Kidney (tissue), 13 donors: ENCODE measurements at regions not wholly inside any gene's neighbourhood (a gene's known extent, or its start where the extent isn't known, plus 50 kb on each side); places are given as distances from the start of the nearest gene placed in this dataset.

Experiments used
- DNase-seq, 5 donors: peaks; one replicate each; pipeline ENCODE4 v3.0.0-alpha.2; 2013 to 2020
- FAIRE-seq: peaks from 2 replicates; lab custom pipeline; 2012; peaks lifted over from hg19 to GRCh38; lab: Jason Lieb, UNC
- H3K27ac ChIP-seq, 2 donors: one replicate each; pipeline ENCODE4 v1.7.0; 2013; ENCODE audit warnings: low read depth in 2 of 2, low read length in 2 of 2, inconsistent platforms in 1 of 2
- H3K27me3 ChIP-seq: one replicate; pipeline ENCODE4 v1.7.1; 2013; ENCODE audit warnings: low read length, inconsistent platforms; ENCODE audit not compliant: control insufficient read depth, insufficient read depth
- H3K36me3 ChIP-seq, 3 donors: one replicate each; pipeline versions ENCODE4 v1.7.0 to v1.7.1; 2013; ENCODE audit warnings: low read length in 3 of 3, control low read depth in 1 of 3, inconsistent platforms in 1 of 3; ENCODE audit not compliant: insufficient read depth in 3 of 3, control insufficient read depth in 2 of 3
- H3K4me1 ChIP-seq, 3 donors: one replicate each; pipeline versions ENCODE4 v1.7.0 to v1.7.1; 2013; ENCODE audit warnings: low read length in 3 of 3, inconsistent platforms in 1 of 3, low read depth in 1 of 3; ENCODE audit not compliant: control insufficient read depth in 2 of 3, insufficient read depth in 2 of 3
- H3K4me3 ChIP-seq, 3 donors: one replicate each; pipeline versions ENCODE4 v1.7.0 to v1.8.1; 2013; ENCODE audit warnings: low read length in 3 of 3, control low read depth in 1 of 3, inconsistent platforms in 1 of 3
- H3K9ac ChIP-seq, 3 donors: one replicate each; pipeline versions ENCODE4 v1.7.0 to v1.7.1; 2013; ENCODE audit warnings: low read length in 3 of 3, control low read depth in 1 of 3, inconsistent platforms in 1 of 3
- H3K9me3 ChIP-seq, 3 donors: one replicate each; pipeline versions ENCODE4 v1.7.0 to v1.7.1; 2013; ENCODE audit warnings: low read length in 3 of 3, control low read depth in 1 of 3, inconsistent platforms in 1 of 3; ENCODE audit not compliant: control insufficient read depth in 2 of 3, insufficient read depth in 1 of 3
- intact Hi-C: fragments of 100-400 bp; cut with DNase I; formaldehyde crosslinking; loops from one replicate; pipeline ENCODE4 v1.11.1; 2022
- TF ChIP-seq, protein P1 (sequence below): IDR thresholded peaks from 3 replicates; pipeline ENCODE4 v1.5.1; 2012; ENCODE audit warnings: mild to moderate bottlenecking, moderate library complexity, borderline replicate concordance; ENCODE audit not compliant: insufficient read depth; ENCODE audit errors: extremely low read depth
- donor health status: control.
- donor health status: control.
- donor health status: control.
- donor health status: control.
- donor health status: control.
- donor health status: DM: yes; HTN: yes; CAD: no.
- donor health status: Normal renal cell carcinoma (clear cell type).

DNA sequence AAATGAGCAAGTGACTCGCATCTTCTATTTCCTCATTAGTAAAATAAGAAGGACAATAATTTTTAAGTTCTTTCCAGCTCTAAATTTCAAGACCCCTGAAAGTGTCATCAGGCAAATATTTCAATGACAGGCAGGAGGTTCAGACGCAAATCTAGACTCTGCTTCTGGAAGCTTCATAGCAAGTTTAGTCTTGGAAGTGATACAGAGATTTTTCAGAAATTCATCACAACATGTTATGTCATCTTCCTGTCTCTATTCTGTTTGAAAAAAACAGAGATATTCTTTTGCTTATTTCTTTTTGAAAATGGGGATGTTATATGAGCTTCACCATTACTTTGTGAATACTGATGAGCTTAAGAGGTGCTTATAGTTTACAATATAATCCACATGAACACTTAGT is 74.0 kb downstream of the C3orf85 start:
- Histone ChIP-seq H3K4me3 (no peak overlapping the region), H3K9me3 (no peaks in the 10 kb centered on the region), H3K4me1 (no peaks in the 10 kb centered on the region), H3K9ac (no peak overlapping the region), H3K27me3 (no peaks in the 10 kb centered on the region), H3K27ac (no peak overlapping the region), H3K36me3 (no peaks in the 10 kb centered on the region)
- intact Hi-C loops, result no loop called here
- TF ChIP-seq, protein P1, sequence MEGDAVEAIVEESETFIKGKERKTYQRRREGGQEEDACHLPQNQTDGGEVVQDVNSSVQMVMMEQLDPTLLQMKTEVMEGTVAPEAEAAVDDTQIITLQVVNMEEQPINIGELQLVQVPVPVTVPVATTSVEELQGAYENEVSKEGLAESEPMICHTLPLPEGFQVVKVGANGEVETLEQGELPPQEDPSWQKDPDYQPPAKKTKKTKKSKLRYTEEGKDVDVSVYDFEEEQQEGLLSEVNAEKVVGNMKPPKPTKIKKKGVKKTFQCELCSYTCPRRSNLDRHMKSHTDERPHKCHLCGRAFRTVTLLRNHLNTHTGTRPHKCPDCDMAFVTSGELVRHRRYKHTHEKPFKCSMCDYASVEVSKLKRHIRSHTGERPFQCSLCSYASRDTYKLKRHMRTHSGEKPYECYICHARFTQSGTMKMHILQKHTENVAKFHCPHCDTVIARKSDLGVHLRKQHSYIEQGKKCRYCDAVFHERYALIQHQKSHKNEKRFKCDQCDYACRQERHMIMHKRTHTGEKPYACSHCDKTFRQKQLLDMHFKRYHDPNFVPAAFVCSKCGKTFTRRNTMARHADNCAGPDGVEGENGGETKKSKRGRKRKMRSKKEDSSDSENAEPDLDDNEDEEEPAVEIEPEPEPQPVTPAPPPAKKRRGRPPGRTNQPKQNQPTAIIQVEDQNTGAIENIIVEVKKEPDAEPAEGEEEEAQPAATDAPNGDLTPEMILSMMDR, result no peak
- no peak for DNase-seq
- FAIRE-seq, result no peak

DNA sequence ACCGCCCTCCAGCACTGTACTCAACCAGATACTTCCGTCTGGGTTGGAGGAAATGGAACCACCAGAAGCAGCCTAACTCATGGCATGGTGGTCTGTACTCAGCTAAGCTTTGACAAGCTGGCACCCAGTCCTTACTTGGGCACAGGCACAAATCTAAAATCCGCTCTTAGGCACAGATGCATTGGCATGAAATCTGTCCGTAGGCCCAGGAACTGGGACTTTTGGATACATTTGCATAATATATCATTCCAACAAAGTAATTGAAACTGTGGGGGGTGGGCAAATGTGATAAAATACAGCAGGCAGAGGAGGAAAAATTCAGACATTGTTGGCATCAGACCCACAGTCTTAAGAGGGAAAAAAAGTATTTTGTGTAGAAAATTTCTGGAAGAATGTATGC is 75.4 kb downstream of the C3orf85 start:
- Histone ChIP-seq H3K27ac (no peak overlapping the region), H3K27me3 (no peaks in the 10 kb centered on the region), H3K9ac (no peak overlapping the region), H3K4me1 (no peaks in the 10 kb centered on the region), H3K4me3 (no peak overlapping the region), H3K9me3 (no peaks in the 10 kb centered on the region), H3K36me3 (no peaks in the 10 kb centered on the region)
- intact Hi-C loops, result no loop called here
- FAIRE-seq (no peak), DNase-seq (no peak)
- TF ChIP-seq, protein P1, result no peak

DNA sequence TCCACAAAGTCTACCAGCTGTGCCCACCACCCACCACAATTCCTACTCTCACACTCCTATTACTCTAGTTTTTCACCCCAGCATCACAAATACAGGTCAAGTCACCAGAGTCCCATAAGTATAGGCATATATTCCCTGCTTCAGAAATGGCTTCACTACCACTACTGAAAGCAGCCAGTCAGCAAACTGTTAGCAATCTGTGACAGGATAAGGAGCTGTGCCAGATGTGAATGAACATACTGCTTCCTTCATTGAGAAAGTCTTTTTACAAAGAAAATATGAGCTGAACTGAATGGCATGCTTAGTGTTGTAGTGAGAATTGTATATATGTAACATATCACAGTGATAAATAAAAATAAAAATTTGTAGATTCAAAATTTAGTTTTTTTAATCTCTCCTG is 76.8 kb downstream of the C3orf85 start:
- Histone ChIP-seq H3K36me3 (no peaks in the 10 kb centered on the region), H3K4me3 (no peak overlapping the region), H3K9ac (no peak overlapping the region), H3K27ac (no peak overlapping the region), H3K27me3 (no peaks in the 10 kb centered on the region), H3K4me1 (no peaks in the 10 kb centered on the region), H3K9me3 (no peaks in the 10 kb centered on the region)
- DNase-seq (peak in 1 of 5 donors; percentile 37), FAIRE-seq (no peak)
- intact Hi-C loops, result no loop called here
- TF ChIP-seq, protein P1, result no peak

DNA sequence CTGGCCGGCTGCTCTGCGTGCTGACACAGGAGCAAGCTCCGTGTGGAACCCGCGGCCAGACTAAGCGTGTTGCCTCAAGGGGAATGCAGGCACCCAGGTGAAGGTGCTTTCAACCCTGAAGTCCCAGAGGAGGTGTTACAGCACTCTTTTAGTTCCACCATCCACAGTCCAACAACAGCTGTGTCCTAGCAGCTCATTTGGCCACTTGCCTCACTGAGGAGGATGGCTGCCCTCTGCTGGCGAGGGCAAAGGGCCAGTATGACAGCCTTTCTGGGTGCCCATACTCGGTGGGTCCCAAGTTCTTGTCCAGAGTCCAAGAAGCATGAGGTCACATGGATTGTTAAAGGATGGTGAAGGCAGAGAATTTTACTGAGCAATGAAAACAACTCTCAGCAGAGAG is 87.8 kb downstream of the C3orf85 start:
- FAIRE-seq, result no peak
- no peak for DNase-seq
- H3K9me3 ChIP-seq, result no peaks in the 10 kb centered on the region
- TF ChIP-seq, protein P1, result peak; percentile 54
- no peak overlapping the region for H3K27ac ChIP-seq
- no peaks in the 10 kb centered on the region for H3K27me3 ChIP-seq
- no peaks in the 10 kb centered on the region for H3K36me3 ChIP-seq
- H3K4me1 ChIP-seq, result no peaks in the 10 kb centered on the region
- H3K9ac ChIP-seq, result no peak overlapping the region
- H3K4me3 ChIP-seq, result peak overlapping the region in 2 of 3 donors; percentile 32 to 40
- intact Hi-C loops, result no loop called here
